ENCODE measurements at regions not wholly inside any gene's neighbourhood (a gene's known extent, or its start where the extent isn't known, plus 50 kb on each side); places are given as distances from the start of the nearest gene placed in this dataset.

- TF ChIP-seq POLR2AphosphoS5 (IDR thresholded peaks at IDR 0.05; ENCODE audit: low read depth, low read length), result no peak
Measured at GRCh38 chr2:105168543-105168942, 73.0 kb upstream of the GPR45 start (continued).
